GM12878 (cell line): ENCODE measurements at regions not wholly inside any gene's neighbourhood (a gene's known extent, or its start where the extent isn't known, plus 50 kb on each side); places are given as distances from the start of the nearest gene placed in this dataset.

Experiments
- ATAC-seq: fragments of 200-7000 bp; cut with Tn5 transposase; 3 replicates; pipeline ENCODE4 v1.9.1; 2020; ENCODE audit warnings: mild to moderate bottlenecking, moderate library complexity
- BruUV-seq: library from RNA; stranded (reverse); fragments of 400-500 nt; replicated peaks from 2 replicates; lab custom pipeline; 2021; lab: Mats Ljungman, UMichigan
- CTCF ChIA-PET: fragments of 300-600 bp; sonication (Branson Sonifier 250); formaldehyde crosslinking; extraction: SDS; loops from one replicate; lab custom pipeline; 2021; ENCODE audit warnings: inconsistent platforms; lab: Yijun Ruan, JAX
- POLR2A ChIA-PET: fragments of 350-600 bp; formaldehyde crosslinking; extraction: SDS; loops from one replicate; lab custom pipeline; 2021; ENCODE audit warnings: inconsistent platforms; lab: Charles Lee
- RAD21 ChIA-PET: fragments of 300-600 bp; sonication (Branson Sonifier 250); formaldehyde crosslinking; loops from one replicate; lab custom pipeline; 2023; ENCODE audit warnings: antibody characterized with exemption; ENCODE audit not compliant: unreplicated experiment; lab: Charles Lee
- SMC1A ChIA-PET: fragments of 300-600 bp; sonication (Branson Sonifier 250); formaldehyde crosslinking; loops from one replicate; lab custom pipeline; 2023; ENCODE audit not compliant: unreplicated experiment, uncharacterized antibody; lab: Charles Lee
- DNase-seq: peaks from one replicate; pipeline ENCODE4 v3.0.0-alpha.2; 2011; ENCODE audit warnings: low read depth, low spot score
- FAIRE-seq: peaks from 3 replicates; lab custom pipeline; 2011; peaks lifted over from hg19 to GRCh38; lab: Jason Lieb, UNC
- H2AFZ ChIP-seq: 2 replicates; pipeline ENCODE4 v1.6.0; 2011; ENCODE audit warnings: low read depth, low read length, control low read depth; ENCODE audit not compliant: control insufficient read depth
- H3K27ac ChIP-seq: 2 replicates; pipeline ENCODE4 v1.5.1; 2011; ENCODE audit warnings: control low read depth; ENCODE audit not compliant: control insufficient read depth, insufficient read depth
- H3K27me3 ChIP-seq, 2 experiments: replicated peaks in 1 of 2; 2 replicates each; pipeline versions ENCODE4 v1.6.0 to v1.6.1; 2011; ENCODE audit warnings: low read length in 1 of 2; ENCODE audit not compliant: control insufficient read depth in 2 of 2, insufficient read depth in 2 of 2
- H3K36me3 ChIP-seq, 2 experiments: 2 replicates each; pipeline ENCODE4 v1.5.1; 2011; ENCODE audit warnings: low read length in 1 of 2; ENCODE audit not compliant: control insufficient read depth in 2 of 2, insufficient read depth in 2 of 2
- H3K4me1 ChIP-seq: 2 replicates; pipeline ENCODE4 v1.6.1; 2011; ENCODE audit warnings: mild to moderate bottlenecking, low read length, moderate library complexity, mixed read lengths; ENCODE audit not compliant: control insufficient read depth, insufficient read depth
- H3K4me2 ChIP-seq: 2 replicates; pipeline ENCODE4 v1.6.0; 2011; ENCODE audit warnings: control low read depth; ENCODE audit not compliant: control insufficient read depth, insufficient read depth
- H3K4me3 ChIP-seq: fragments of 200-600 bp; sonication (generic); 2 replicates; pipeline ENCODE4 v1.5.1; 2016
- H3K79me2 ChIP-seq: 2 replicates; pipeline ENCODE4 v1.6.0; 2011; ENCODE audit warnings: low read length; ENCODE audit not compliant: control insufficient read depth, insufficient read depth
- H3K9ac ChIP-seq: 2 replicates; pipeline ENCODE4 v1.8.0; 2011; ENCODE audit warnings: low read length, control low read depth, mixed read lengths; ENCODE audit not compliant: control insufficient read depth, insufficient read depth
- H3K9me3 ChIP-seq: replicated peaks from 3 replicates; pipeline ENCODE4 v1.5.1; 2011; ENCODE audit warnings: mild to moderate bottlenecking, low read length; ENCODE audit not compliant: control insufficient read depth, insufficient read depth
- H4K20me1 ChIP-seq: 2 replicates; pipeline ENCODE4 v1.6.0; 2011; ENCODE audit not compliant: control insufficient read depth, insufficient read depth
- ASH2L ChIP-seq: fragments of 300-600, 200-600 bp; sonication (generic); IDR thresholded peaks from 2 replicates; pipeline ENCODE4 v1.6.1; 2017; ENCODE audit warnings: low read depth, mild to moderate bottlenecking, borderline replicate concordance
- CUX1 ChIP-seq: IDR thresholded peaks from 2 replicates; pipeline ENCODE4 v1.6.1; 2012; ENCODE audit warnings: improper control_type of control experiment, low read depth, low read length; ENCODE audit not compliant: insufficient replicate concordance
- DPF2 ChIP-seq: fragments of 450-650 bp; IDR thresholded peaks from 2 replicates; pipeline ENCODE4 v1.6.1; 2017; ENCODE audit warnings: mild to moderate bottlenecking
- E2F4 ChIP-seq: IDR thresholded peaks from 2 replicates; pipeline ENCODE4 v1.6.1; 2012; ENCODE audit warnings: low read depth, low read length, improper control_type of control experiment
- RFX5 ChIP-seq: IDR thresholded peaks from 2 replicates; pipeline ENCODE4 v1.6.1; 2011; ENCODE audit warnings: low read depth, low read length, improper control_type of control experiment
- TBL1XR1 ChIP-seq: IDR thresholded peaks from 2 replicates; pipeline ENCODE4 v1.6.1; 2012; ENCODE audit warnings: low read depth, low read length, improper control_type of control experiment
- WGBS: methylation state at CpG from one replicate; pipeline ENCODE4 v1.1.6; 2016; ENCODE audit warnings: low lambda C conversion rate; ENCODE audit not compliant: insufficient replicate concordance, insufficient coverage; ENCODE audit errors: missing lambda C conversion rate; 5-methylcytosine and 5-hydroxymethylcytosine counted together
- in situ Hi-C: fragments of 300-500 bp; cut with MboI; formaldehyde crosslinking; loops from 9 replicates; pipeline ENCODE4 v1.14.3; 2018; ENCODE audit warnings: mixed read lengths
- intact Hi-C: fragments of 100-400 bp; cut with micrococcal nuclease; formaldehyde crosslinking; loops from one replicate; pipeline ENCODE4 v1.14.2; 2022; ENCODE audit not compliant: unreplicated experiment
- TF ChIP-seq, protein P1 (sequence below): fragments of 450-650 bp; IDR thresholded peaks from 2 replicates; pipeline ENCODE4 v1.6.1; 2017; ENCODE audit warnings: low read depth, mild to moderate bottlenecking, moderate library complexity

DNA sequence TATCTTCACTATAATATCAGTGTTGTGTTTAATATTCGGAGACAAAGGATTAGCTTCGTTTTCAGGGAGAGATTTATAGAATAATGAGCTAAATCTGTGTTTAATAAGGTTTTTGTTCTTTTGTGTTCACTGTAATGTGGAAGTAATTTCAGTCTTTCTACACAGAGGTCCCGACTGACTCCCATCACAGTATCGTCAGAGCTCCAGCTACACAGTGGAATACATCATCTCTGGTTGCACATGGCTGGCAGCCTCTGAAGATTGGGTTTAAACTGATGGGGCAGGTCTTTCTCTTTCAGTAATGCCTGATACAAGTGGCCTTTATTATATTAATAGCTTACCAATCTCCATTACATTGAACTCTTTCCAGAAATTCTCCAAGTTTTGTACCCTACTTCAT, 736.7 kb upstream of the RIOK2 start:
- 36% methylated on average over 4 of the region's 4 CpGs for WGBS
- POLR2A ChIA-PET = no interaction called here

DNA sequence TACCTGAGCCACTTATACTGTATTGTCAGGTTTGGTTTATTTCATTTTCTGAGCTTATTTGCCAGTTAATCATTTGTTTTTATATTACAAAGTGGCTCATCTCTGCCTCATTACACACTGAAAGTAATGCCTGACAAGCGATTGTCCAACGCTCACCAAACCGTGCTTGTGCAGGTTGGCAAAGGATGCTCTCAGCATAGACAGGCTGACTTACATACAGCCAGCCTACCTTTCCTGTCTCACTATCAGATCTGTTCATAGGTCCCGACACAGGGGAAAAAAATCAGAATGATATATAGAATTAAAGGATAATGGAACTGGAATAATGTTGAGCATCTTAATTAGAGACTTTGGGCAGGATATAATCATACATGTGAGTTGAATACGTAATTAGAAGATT, 739.7 kb upstream of the RIOK2 start:
- intact Hi-C loops = loop anchor here (5.0 to 10.0 kb wide), 2 partner anchors 85 to 378 kb away; no protein-coding TSS in a partner anchor
- CTCF ChIA-PET = interaction anchor here (1.0 to 1.9 kb wide), 3 partner anchors 8 to 389 kb away, joined by 3 to 5 read pairs (median 4); no protein-coding TSS in a partner anchor
- no peak overlapping the region for H3K4me3 ChIP-seq
- no peak overlapping the region for H3K27ac ChIP-seq
- in situ Hi-C loops = no loop called here
- no peaks in the 10 kb centered on the region for H3K4me1 ChIP-seq
- FAIRE-seq = no peak
- WGBS = 73% methylated on average over 5 of the region's 5 CpGs
- H3K9me3 ChIP-seq = no peaks in the 10 kb centered on the region
- H3K36me3 ChIP-seq = no peaks in the 10 kb centered on the region
- POLR2A ChIA-PET = no interaction called here
- no peaks in the 10 kb centered on the region for H3K79me2 ChIP-seq
- H2AFZ ChIP-seq = no peak overlapping the region
- ATAC-seq = no peak
- no peak overlapping the region for H3K4me2 ChIP-seq
- H4K20me1 ChIP-seq = no peaks in the 10 kb centered on the region
- no peak overlapping the region for H3K9ac ChIP-seq
- no peak for DNase-seq
- H3K27me3 ChIP-seq = no peaks in the 10 kb centered on the region
- SMC1A ChIA-PET = interaction anchor here (0.6 to 2.2 kb wide), 10 partner anchors 9 to 567 kb away, joined by 3 to 10 read pairs (median 5); no protein-coding TSS in a partner anchor
- BruUV-seq = no TSS peak
- RAD21 ChIA-PET = interaction anchor here (1.0 to 2.9 kb wide), 5 partner anchors 60 to 497 kb away, joined by 3 to 23 read pairs (median 4); no protein-coding TSS in a partner anchor
- TF ChIP-seq DPF2 (no peak), E2F4 (no peak), ASH2L (no peak), TBL1XR1 (no peak), CUX1 (no peak)

More for the DNA sequence above, 736.7 kb upstream of the RIOK2 start:
- H4K20me1 ChIP-seq = no peaks in the 10 kb centered on the region
- no peaks in the 10 kb centered on the region for H3K9me3 ChIP-seq
- H3K79me2 ChIP-seq = no peaks in the 10 kb centered on the region
- H3K27ac ChIP-seq = no peak overlapping the region
- ATAC-seq = no peak
- ChIA-PET SMC1A (interaction anchor here (0.8 to 1.7 kb wide), 6 partner anchors 10 to 149 kb away, joined by 3 to 5 read pairs (median 3); no protein-coding TSS in a partner anchor), RAD21 (no interaction called here), CTCF (interaction anchor here (0.5 kb wide), 1 partner anchor 9 kb away, joined by 3 read pairs; no protein-coding TSS in a partner anchor)
- in situ Hi-C loops (no loop called here), intact Hi-C loops (loop anchor here (5.0 to 10.0 kb wide), 2 partner anchors 82 to 375 kb away; no protein-coding TSS in a partner anchor)
- no peak overlapping the region for H2AFZ ChIP-seq
- no peak overlapping the region for H3K4me2 ChIP-seq
- TF ChIP-seq RFX5 = no peak
- TF ChIP-seq, protein P1, sequence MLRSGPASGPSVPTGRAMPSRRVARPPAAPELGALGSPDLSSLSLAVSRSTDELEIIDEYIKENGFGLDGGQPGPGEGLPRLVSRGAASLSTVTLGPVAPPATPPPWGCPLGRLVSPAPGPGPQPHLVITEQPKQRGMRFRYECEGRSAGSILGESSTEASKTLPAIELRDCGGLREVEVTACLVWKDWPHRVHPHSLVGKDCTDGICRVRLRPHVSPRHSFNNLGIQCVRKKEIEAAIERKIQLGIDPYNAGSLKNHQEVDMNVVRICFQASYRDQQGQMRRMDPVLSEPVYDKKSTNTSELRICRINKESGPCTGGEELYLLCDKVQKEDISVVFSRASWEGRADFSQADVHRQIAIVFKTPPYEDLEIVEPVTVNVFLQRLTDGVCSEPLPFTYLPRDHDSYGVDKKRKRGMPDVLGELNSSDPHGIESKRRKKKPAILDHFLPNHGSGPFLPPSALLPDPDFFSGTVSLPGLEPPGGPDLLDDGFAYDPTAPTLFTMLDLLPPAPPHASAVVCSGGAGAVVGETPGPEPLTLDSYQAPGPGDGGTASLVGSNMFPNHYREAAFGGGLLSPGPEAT = no peak
- no peaks in the 10 kb centered on the region for H3K27me3 ChIP-seq
- H3K9ac ChIP-seq = no peak overlapping the region
- no peaks in the 10 kb centered on the region for H3K4me1 ChIP-seq
- H3K4me3 ChIP-seq = no peak overlapping the region
- no peaks in the 10 kb centered on the region for H3K36me3 ChIP-seq
- no peak for DNase-seq
- no TSS peak for BruUV-seq
- FAIRE-seq = no peak
